H9 (cell line): ENCODE measurements at regions not wholly inside any gene's neighbourhood (a gene's known extent, or its start where the extent isn't known, plus 50 kb on each side); places are given as distances from the start of the nearest gene placed in this dataset.
"Not testable (repeated sequence)": the region's sequence is repeated elsewhere in the genome, so short reads cannot be mapped to it uniquely, and the experiment has no call there.

ENCODE experiments used
- DNase-seq: peaks from one replicate; pipeline ENCODE4 v3.0.0-alpha.2; 2017
- H2AFZ ChIP-seq: one replicate; pipeline ENCODE4 v1.6.1; 2013; ENCODE audit warnings: mild to moderate bottlenecking, low read length, control low read depth, moderate library complexity
- H2AK5ac ChIP-seq: 2 replicates; pipeline ENCODE4 v1.6.1; 2013; ENCODE audit warnings: low read length, control low read depth, mixed read lengths; ENCODE audit not compliant: insufficient read length
- H2BK120ac ChIP-seq: one replicate; pipeline ENCODE4 v1.6.1; 2013; ENCODE audit warnings: low read depth, mild to moderate bottlenecking, low read length, control low read depth, inconsistent platforms; ENCODE audit not compliant: poor library complexity, severe bottlenecking
- H2BK12ac ChIP-seq: 2 replicates; pipeline ENCODE4 v1.6.1; 2013; ENCODE audit warnings: low read length, control low read depth, mixed read lengths, low read depth; ENCODE audit not compliant: insufficient read length
- H2BK15ac ChIP-seq: 2 replicates; pipeline ENCODE4 v1.6.1; 2013; ENCODE audit warnings: low read depth, low read length, control low read depth
- H2BK20ac ChIP-seq: one replicate; pipeline ENCODE4 v1.6.1; 2013; ENCODE audit warnings: low read depth, mild to moderate bottlenecking, low read length, control low read depth, inconsistent platforms; ENCODE audit not compliant: poor library complexity, severe bottlenecking
- H2BK5ac ChIP-seq: 2 replicates; pipeline ENCODE4 v1.6.1; 2013; ENCODE audit warnings: low read length, control low read depth, mixed read lengths; ENCODE audit not compliant: insufficient read length
- H3K14ac ChIP-seq: 2 replicates; pipeline ENCODE4 v1.6.1; 2013; ENCODE audit warnings: low read length, control low read depth; ENCODE audit not compliant: insufficient read depth
- H3K18ac ChIP-seq: 2 replicates; pipeline ENCODE4 v1.6.1; 2013; ENCODE audit warnings: low read depth, mild to moderate bottlenecking, mixed read lengths, low read length, control low read depth; ENCODE audit not compliant: insufficient read length
- H3K23ac ChIP-seq: 2 replicates; pipeline ENCODE4 v1.6.1; 2013; ENCODE audit warnings: low read length, control low read depth, mixed read lengths, low read depth; ENCODE audit not compliant: insufficient read length
- H3K23me2 ChIP-seq: 2 replicates; pipeline ENCODE4 v1.6.1; 2013; ENCODE audit warnings: low read depth, mild to moderate bottlenecking, mixed read lengths, low read length, control low read depth; ENCODE audit not compliant: insufficient read length, poor library complexity, severe bottlenecking
- H3K27ac ChIP-seq: 2 replicates; pipeline ENCODE4 v1.5.1; 2013; ENCODE audit warnings: low read length, control low read depth, mixed read lengths, low read depth; ENCODE audit not compliant: insufficient read length
- H3K27me3 ChIP-seq: 2 replicates; pipeline ENCODE4 v1.6.1; 2013; ENCODE audit warnings: low read length, control low read depth, inconsistent platforms; ENCODE audit not compliant: insufficient read depth
- H3K4ac ChIP-seq: 2 replicates; pipeline ENCODE4 v1.6.1; 2013; ENCODE audit warnings: low read depth, mild to moderate bottlenecking, control low read depth, inconsistent platforms, low read length, moderate library complexity
- H3K4me1 ChIP-seq: 2 replicates; pipeline ENCODE4 v1.6.1; 2013; ENCODE audit warnings: low read length, control low read depth, inconsistent platforms; ENCODE audit not compliant: insufficient read depth
- H3K4me2 ChIP-seq: 2 replicates; pipeline ENCODE4 v1.6.1; 2013; ENCODE audit warnings: low read length, control low read depth, mixed read lengths; ENCODE audit not compliant: insufficient read length, insufficient read depth
- H3K56ac ChIP-seq: 2 replicates; pipeline ENCODE4 v1.6.1; 2013; ENCODE audit warnings: low read depth, mild to moderate bottlenecking, mixed read lengths, low read length, control low read depth; ENCODE audit not compliant: insufficient read length
- H3K79me1 ChIP-seq: 2 replicates; pipeline ENCODE4 v1.6.1; 2013; ENCODE audit warnings: low read depth, mild to moderate bottlenecking, moderate library complexity, low read length, control low read depth, inconsistent platforms; ENCODE audit not compliant: insufficient read depth, poor library complexity, severe bottlenecking
- H3K79me2 ChIP-seq: 2 replicates; pipeline ENCODE4 v1.6.1; 2013; ENCODE audit warnings: low read length, control low read depth, inconsistent platforms; ENCODE audit not compliant: insufficient read depth
- H3K9ac ChIP-seq: 2 replicates; pipeline ENCODE4 v1.6.1; 2013; ENCODE audit warnings: low read length, control low read depth, mixed read lengths; ENCODE audit not compliant: insufficient read length; ENCODE audit errors: extremely low read depth
- H3K9me3 ChIP-seq: one replicate; pipeline ENCODE4 v1.6.1; 2013; ENCODE audit warnings: low read depth, low read length, inconsistent platforms; ENCODE audit not compliant: control insufficient read depth
- H3T11ph ChIP-seq: one replicate; pipeline ENCODE4 v1.6.1; 2013; ENCODE audit warnings: mild to moderate bottlenecking, low read length, control low read depth, inconsistent platforms
- H4K20me1 ChIP-seq: one replicate; pipeline ENCODE4 v1.6.1; 2013; ENCODE audit not compliant: control insufficient read depth, insufficient read length, insufficient read depth
- H4K5ac ChIP-seq: 2 replicates; pipeline ENCODE4 v1.6.1; 2013; ENCODE audit warnings: low read depth, mild to moderate bottlenecking, mixed read lengths, low read length, control low read depth; ENCODE audit not compliant: insufficient read length
- H4K8ac ChIP-seq: replicated peaks from 2 replicates; pipeline ENCODE4 v1.6.1; 2013; ENCODE audit warnings: low read length, control low read depth, mixed read lengths, low read depth; ENCODE audit not compliant: insufficient read length
- H4K91ac ChIP-seq: 2 replicates; pipeline ENCODE4 v1.6.1; 2013; ENCODE audit warnings: low read depth, mild to moderate bottlenecking, moderate library complexity, mixed read lengths, low read length, control low read depth; ENCODE audit not compliant: insufficient read length
- H3K27ac Mint-ChIP-seq, 3 experiments: 2 replicates in 2 of 3; 3 replicates in 1 of 3; pipeline ENCODE4 v1.8.0; 2020 to 2021; ENCODE audit warnings: mixed read lengths in 3 of 3, mild to moderate bottlenecking in 1 of 3, moderate library complexity in 1 of 3
- H3K27me3 Mint-ChIP-seq: 2 replicates; pipeline ENCODE4 v1.8.0; 2021; ENCODE audit warnings: low read depth, mild to moderate bottlenecking, moderate library complexity, mixed read lengths
- H3K36me3 Mint-ChIP-seq, 3 experiments: 2 replicates in 2 of 3; 3 replicates in 1 of 3; pipeline ENCODE4 v1.8.0; 2020 to 2021; ENCODE audit warnings: low read depth in 3 of 3, mixed read lengths in 3 of 3; ENCODE audit not compliant: insufficient read depth in 1 of 3
- H3K4me1 Mint-ChIP-seq, 2 experiments: 2 replicates each; pipeline ENCODE4 v1.8.0; 2020; ENCODE audit warnings: mixed read lengths in 2 of 2
- H3K4me3 Mint-ChIP-seq, 2 experiments: 2 replicates in 1 of 2; 3 replicates in 1 of 2; pipeline ENCODE4 v1.8.0; 2020 to 2021; ENCODE audit warnings: mild to moderate bottlenecking in 2 of 2, mixed read lengths in 2 of 2, moderate library complexity in 1 of 2
- H3K9me3 Mint-ChIP-seq, 2 experiments: 2 replicates in 1 of 2; 3 replicates in 1 of 2; pipeline ENCODE4 v1.8.0; 2020; ENCODE audit warnings: mild to moderate bottlenecking in 2 of 2, mixed read lengths in 2 of 2, moderate library complexity in 1 of 2
- WGBS: extraction: QIAGEN DNeasy Blood & Tissue Kit; methylation state at CpG from one replicate; pipeline ENCODE4 v1.1.7; 2013; ENCODE audit warnings: missing lambda C conversion rate, low lambda C conversion rate, mixed read lengths; ENCODE audit not compliant: insufficient read length; ENCODE audit errors: extremely low coverage; 5-methylcytosine and 5-hydroxymethylcytosine counted together
- TF ChIP-seq, protein P1 (sequence below): fragments of 200-600 bp; sonication (generic); conservative IDR thresholded peaks from 3 replicates; pipeline ENCODE4 v1.8.0; 2021; ENCODE audit warnings: antibody characterized with exemption, mild to moderate bottlenecking

- peaks cover 22 to 39% (median 37%) of the 10 kb centered on the region in 3 experiments for H3K36me3 Mint-ChIP-seq
- no peak overlapping the region for H3K4me3 Mint-ChIP-seq
- no peak overlapping the region for H3K27ac Mint-ChIP-seq
Observed at GRCh38 chr3:26091626-26092025, 301.7 kb downstream of the OXSM start.

DNA sequence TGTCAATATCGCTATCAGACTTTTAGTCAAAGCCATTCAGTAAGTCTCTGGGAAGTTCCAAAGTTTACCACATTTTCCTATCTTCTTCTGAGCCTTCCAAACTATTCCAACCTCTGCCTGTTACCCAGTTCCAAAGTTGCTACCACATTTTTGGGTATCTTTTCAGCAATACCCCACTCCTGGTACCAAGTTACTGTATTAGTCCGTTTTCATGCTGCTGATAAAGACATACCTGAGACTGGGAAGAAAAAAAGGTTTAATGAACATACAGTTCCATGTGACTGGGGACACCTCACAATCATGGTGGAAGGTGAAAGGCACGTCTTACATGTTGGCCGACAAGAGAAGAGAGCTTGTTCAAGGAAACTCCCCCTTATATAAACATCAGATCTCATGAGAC lies 307.2 kb downstream of the OXSM start:
- no CpG with 5 or more reads among the region's 4 CpGs for WGBS
- H2BK5ac ChIP-seq, H3K4me2 ChIP-seq, H2BK20ac ChIP-seq, H2BK120ac ChIP-seq, H3K56ac ChIP-seq, H2BK12ac ChIP-seq, H3K23me2 ChIP-seq, H4K8ac ChIP-seq, H3K18ac ChIP-seq, H3K27ac Mint-ChIP-seq, H4K5ac ChIP-seq, H2AK5ac ChIP-seq, H3T11ph ChIP-seq, DNase-seq, H3K4me1 Mint-ChIP-seq, H4K91ac ChIP-seq, H2BK15ac ChIP-seq, H3K4me3 Mint-ChIP-seq, H3K27ac ChIP-seq, H3K9ac ChIP-seq, H3K79me1 ChIP-seq, H3K27me3 Mint-ChIP-seq, H3K14ac ChIP-seq, H3K4me1 ChIP-seq, H3K27me3 ChIP-seq, H3K79me2 ChIP-seq, H3K4ac ChIP-seq, H2AFZ ChIP-seq, H4K20me1 ChIP-seq, H3K9me3 ChIP-seq, H3K23ac ChIP-seq: not testable (repeated sequence)
- Mint-ChIP-seq H3K36me3 (peaks cover 13 to 36% (median 29%) of the 10 kb centered on the region in 3 experiments), H3K9me3 (peaks cover 48 to 49% of the 10 kb centered on the region in 2 experiments)

More at GRCh38 chr3:26091626-26092025, 301.7 kb downstream of the OXSM start:
- Histone ChIP-seq H2AFZ (no peak overlapping the region), H3K4ac (no peak overlapping the region), H4K91ac (no peak overlapping the region), H3K27ac (no peak overlapping the region), H3K18ac (no peak overlapping the region), H3K79me2 (no peaks in the 10 kb centered on the region), H3K9ac (no peak overlapping the region), H3K4me1 (no peaks in the 10 kb centered on the region), H2BK12ac (no peak overlapping the region), H3T11ph (no peak overlapping the region), H2BK20ac (no peak overlapping the region), H3K4me2 (no peak overlapping the region), H3K9me3 (peaks cover 9% of the 10 kb centered on the region), H3K14ac (no peak overlapping the region), H4K8ac (no peak overlapping the region), H3K79me1 (no peaks in the 10 kb centered on the region), H3K23ac (no peak overlapping the region), H2AK5ac (no peak overlapping the region), H3K56ac (no peak overlapping the region), H4K20me1 (no peaks in the 10 kb centered on the region), H3K23me2 (no peaks in the 10 kb centered on the region), H3K27me3 (no peaks in the 10 kb centered on the region), H4K5ac (no peak overlapping the region), H2BK5ac (no peak overlapping the region), H2BK120ac (no peak overlapping the region), H2BK15ac (no peak overlapping the region)
- Mint-ChIP-seq H3K4me1 (no peaks in the 10 kb centered on the region), H3K9me3 (peaks cover 59 to 61% of the 10 kb centered on the region in 2 experiments), H3K27me3 (no peaks in the 10 kb centered on the region)
- no CpG with 5 or more reads among the region's 1 CpG for WGBS
- DNase-seq: no peak
- TF ChIP-seq, protein P1, sequence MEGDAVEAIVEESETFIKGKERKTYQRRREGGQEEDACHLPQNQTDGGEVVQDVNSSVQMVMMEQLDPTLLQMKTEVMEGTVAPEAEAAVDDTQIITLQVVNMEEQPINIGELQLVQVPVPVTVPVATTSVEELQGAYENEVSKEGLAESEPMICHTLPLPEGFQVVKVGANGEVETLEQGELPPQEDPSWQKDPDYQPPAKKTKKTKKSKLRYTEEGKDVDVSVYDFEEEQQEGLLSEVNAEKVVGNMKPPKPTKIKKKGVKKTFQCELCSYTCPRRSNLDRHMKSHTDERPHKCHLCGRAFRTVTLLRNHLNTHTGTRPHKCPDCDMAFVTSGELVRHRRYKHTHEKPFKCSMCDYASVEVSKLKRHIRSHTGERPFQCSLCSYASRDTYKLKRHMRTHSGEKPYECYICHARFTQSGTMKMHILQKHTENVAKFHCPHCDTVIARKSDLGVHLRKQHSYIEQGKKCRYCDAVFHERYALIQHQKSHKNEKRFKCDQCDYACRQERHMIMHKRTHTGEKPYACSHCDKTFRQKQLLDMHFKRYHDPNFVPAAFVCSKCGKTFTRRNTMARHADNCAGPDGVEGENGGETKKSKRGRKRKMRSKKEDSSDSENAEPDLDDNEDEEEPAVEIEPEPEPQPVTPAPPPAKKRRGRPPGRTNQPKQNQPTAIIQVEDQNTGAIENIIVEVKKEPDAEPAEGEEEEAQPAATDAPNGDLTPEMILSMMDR: no peak
